ENCODE measurements at regions not wholly inside any gene's neighbourhood (a gene's known extent, or its start where the extent isn't known, plus 50 kb on each side); places are given as distances from the start of the nearest gene placed in this dataset.
"Not testable (repeated sequence)": the region's sequence is repeated elsewhere in the genome, so short reads cannot be mapped to it uniquely, and the experiment has no call there.

DNA sequence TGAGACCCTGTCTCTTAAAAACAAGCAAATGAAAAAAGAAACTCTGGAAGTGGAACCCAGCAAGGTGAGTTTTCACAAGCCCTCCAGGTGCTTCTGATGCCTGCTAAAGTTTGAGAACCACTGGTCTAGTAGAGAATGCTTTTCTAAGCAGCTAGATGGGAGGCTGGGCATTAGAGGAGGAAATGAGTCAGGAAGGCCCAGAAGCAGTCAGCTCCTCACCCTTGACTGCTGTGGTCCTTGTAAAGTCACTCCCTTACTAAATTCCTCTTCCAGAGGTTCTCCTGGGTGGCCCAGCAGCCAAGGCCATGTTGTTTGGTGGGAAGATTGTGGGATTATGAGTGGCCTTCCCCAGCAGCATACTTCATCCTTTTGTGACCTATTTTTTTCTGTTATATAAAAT lies 52.0 kb upstream of the FYN start:
- no peak for DNase-seq (ENCODE audit: low read depth)

DNA sequence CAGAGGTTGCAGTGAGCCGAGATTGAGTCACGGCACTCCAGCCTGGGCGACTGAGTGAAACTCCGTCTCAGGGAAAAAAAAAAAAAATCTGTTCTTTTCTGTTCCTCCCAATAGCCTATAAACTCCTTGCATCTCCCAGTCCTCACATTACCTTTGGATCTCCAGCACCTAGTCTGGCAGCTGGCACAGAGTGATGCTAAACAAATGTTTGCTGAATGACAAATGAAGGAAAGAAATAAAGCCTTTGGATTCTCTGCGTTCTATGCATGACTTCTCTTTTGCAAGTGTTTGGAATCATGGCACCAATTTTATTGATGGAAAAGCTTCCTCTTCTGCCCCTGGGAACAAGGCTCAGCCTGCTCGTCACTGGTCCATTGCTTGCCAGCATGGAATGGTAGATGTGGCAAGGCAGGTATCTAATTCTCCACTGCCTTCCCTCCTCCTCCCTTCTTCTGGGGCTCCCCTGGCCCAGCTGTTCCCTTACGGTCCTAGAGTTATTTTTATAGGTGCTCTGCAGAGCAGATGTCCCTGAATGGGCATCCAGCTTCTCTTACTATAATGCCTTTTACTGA lies 53.6 kb upstream of the FYN start:
- no peak for DNase-seq (ENCODE audit: low read depth)

DNA sequence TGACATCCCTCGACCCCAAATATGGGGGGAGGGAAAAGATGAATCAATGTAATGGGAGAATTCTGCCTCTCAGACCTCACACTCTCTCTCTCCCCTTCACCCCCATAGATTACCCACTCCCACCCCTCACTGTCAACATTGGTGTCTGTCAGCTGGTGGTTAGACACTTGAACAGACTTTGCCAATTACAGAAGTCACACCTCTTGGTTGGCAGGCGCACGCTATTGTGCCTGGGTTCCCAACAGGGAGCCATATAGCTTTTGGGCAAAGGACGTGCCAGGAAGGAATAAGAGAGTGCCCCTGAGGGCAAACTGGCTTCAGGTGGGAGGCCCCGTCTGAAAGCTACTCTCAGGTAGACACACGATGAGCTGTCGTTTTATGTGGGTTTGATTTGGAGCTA lies 54.1 kb upstream of the FYN start:
- no peak for DNase-seq (ENCODE audit: low read depth)

DNA sequence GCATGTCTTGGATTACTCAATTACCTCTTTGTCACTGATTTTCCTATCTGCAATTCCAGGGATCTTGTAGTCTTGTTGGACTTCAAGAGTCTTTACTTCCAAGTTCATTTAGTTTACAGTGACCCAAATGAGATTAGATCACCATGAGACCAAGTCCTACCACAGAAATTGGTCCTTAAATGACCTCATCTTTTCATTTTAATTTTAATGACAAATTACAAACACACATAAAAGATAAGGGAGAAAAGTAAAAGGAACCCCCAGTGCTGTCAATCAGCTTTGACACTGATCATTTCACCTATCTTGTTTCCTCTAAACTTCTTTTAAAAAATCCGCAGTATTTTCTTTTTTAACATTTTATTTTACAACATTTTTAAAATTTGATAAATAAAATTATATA lies 54.9 kb upstream of the FYN start:
- DNase-seq (ENCODE audit: low read depth), result no peak

DNA sequence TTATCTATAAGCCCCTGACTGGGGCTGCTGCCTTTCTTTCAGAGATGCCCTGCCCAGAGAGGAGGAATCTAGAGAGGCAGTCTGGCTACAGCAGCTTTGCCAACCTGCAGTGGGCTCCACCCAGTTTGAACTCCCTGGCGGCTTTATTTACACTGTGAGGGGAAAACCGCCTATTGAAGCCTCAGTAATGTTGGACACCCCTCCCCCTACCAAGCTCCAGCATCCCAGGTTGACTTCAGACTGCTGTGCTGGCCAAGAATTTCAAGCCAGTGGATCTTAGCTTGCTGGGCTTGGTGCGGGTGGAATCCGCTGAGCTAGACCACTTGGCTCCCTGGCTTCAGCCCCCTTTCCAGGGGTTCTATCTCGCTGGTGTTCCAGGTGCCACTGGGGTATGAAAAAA lies 61.4 kb upstream of the FYN start:
- DNase-seq (ENCODE audit: low read depth), result not testable (repeated sequence)

DNA sequence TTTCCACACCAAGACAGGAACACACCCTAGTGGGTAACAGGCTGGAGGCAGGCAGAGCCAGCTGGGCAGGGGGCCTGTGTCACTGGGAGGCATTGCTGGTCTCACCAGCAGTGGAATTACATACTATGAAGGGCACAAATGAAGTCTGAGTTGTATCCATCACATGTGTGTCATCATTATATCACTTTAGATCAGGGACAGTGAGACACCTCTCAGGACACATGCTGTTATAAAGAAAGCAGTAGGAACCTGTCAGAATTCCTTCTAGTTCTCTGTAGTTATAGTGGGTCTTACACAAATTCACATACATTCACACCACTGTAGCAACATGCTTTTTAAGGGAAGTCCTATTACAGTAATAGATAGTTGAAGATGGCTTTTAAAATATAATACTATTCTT lies 63.5 kb upstream of the FYN start:
- no peak for DNase-seq (ENCODE audit: low read depth)

DNA sequence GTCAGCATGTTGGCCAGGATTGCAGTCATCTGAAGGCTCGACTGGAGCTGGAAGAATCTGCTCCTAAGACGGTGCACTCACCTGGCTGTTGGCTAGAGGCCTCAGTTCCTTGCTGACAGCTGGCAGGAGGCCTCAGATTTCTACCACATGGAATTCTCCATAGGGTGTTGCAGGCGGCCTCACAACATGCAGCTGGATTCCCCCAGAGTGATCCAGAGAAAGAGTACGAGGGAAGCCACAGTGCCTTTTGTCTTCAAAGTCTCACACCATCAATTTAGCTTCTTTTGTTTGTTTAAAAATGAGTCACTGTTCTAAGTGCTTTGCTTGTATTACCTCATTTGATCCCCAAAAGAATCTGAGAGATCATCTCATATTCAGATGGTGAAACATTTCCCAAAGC lies 65.5 kb upstream of the FYN start:
- DNase-seq (ENCODE audit: low read depth), result no peak

DNA sequence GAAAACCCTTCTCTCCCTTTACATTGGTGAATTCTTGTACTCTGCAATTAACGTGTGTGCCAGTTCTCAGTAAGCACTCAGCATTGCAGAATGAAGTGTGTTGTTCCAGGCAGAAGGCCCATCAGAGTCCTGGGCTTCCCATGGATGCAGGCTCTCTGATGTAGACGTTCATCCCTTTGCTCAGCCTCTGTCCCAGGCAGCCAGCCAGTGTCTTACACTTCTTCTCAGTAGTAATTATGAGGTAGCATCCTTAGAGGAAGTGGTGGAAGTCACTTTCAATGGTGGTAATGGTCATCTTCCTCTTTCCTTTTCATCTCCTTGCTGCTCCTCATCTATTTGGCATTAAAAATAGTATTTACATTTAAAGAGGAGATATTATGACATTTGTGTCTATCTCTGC lies 66.7 kb upstream of the FYN start:
- DNase-seq (ENCODE audit: low read depth), result no peak

DNA sequence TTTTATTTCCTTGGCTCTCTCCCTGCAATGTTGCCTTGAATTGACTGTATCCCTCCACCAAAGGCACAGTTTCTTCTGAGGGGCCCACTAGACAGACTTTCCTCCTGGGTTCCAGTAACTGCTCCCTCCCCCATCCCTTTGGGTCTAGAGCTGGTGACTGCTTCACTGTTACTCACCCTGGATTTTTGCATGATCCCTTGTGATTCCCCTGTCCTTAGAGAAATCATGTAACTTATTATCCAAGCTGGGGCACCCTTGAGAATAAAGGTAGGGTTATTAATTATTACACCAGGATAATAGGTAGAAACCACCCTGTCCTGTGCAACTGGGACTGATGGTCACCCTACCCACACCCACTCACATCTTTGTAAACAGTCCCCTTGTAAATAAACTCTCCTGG lies 67.5 kb upstream of the FYN start:
- no peak for DNase-seq (ENCODE audit: low read depth)

DNA sequence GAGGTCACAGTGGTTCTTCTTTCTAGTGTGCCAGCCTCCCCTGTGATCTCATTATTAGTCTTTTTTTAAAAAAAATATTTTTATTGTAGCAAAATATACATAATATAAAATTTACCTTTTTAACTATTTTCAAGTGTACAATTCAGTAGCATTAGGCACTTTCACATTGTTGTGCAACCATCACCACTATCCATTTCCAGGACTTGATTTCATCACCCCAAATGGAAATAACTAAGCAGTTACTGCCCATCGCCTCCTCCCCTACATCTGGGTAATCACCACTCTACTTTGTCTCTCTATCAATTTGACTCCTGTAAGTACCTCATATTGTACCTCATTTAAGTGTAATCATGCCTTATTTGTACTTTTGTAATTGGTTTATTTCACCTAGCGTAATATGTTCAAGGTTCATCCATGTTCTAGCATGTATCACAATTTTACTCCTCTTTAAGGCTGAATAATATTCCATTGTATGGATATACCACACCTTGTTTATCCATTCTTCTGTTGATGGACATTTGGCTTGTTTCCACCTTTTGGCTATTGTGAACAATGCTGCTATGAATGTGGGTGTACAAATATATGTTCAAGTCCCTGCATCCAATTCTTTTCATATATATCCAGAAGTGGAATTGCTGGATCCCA lies 68.6 kb upstream of the FYN start:
- no peak for DNase-seq (ENCODE audit: low read depth)

DNA sequence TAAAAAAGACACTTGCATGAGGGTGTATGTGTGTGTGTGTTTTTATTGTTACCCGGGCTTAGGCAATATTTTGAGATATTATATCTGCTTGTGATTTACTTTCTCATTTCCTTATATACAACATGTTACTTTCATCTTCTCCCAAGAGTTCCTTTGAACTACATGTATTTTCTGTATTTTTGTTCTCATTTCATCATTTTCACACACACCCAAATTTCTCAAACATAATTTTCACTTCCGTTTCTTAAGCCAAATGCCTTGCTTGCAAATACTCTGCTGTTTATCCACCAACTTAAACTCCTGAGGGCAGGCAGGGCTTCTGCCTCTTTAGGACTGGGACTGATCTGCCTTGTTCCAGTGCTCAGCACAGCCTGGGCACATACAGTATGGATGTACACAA lies 69.3 kb upstream of the FYN start:
- DNase-seq (ENCODE audit: low read depth), result no peak

DNA sequence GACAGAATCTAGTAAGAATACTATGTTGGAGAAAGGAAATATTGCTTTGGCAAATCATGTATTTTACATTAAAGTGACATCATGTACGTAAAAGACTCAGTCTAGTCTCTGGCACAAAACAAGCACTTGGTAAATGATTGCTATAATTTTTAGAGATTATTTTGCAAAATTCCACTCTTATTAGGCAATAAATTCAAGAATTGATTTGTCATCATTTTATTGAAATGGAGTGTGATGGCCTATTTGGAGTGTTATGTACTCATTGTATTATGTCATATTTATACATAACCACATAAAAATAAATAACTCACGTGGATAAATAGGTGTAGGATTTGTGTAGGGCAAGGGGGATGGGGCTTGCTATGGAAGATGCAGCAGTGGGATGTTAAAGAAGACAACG lies 70.0 kb upstream of the FYN start:
- no peak for DNase-seq (ENCODE audit: low read depth)

DNA sequence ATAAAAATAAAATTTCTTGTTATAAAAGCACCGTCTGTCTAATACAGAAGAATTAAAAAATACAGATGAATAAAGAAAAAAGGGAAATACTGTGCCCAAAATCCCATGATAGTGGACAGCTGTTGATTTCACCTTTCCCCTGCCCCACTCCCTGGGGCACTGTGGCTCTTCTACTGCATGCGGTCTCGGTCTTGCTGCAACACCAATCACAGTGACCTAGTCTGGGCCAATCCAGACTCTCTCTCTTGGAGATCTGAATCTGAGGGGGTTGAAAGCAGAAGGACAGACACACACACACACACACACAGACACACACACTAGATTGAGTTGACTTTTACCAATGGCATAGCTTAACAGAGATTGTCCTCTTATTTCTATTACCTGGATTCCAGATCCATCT lies 70.5 kb upstream of the FYN start:
- no peak for DNase-seq (ENCODE audit: low read depth)

DNA sequence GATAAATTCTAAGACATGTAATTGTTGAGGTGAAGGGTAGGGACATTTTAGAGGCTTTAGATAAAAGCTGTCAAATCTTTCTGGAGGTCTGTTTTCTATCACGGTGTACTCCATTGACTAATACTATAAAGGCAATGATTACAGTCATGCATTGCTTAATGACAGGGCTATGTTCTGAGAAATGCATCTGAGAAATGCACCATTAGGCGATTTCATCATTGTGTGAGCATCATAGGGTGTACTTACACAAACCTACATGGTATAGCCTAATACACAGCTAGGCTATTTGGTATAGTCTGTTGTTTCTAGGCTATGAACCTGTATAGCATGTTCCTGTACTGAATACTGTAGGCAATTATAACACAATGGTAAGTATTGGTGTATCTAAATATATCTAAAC lies 71.3 kb upstream of the FYN start:
- DNase-seq (ENCODE audit: low read depth), result no peak

DNA sequence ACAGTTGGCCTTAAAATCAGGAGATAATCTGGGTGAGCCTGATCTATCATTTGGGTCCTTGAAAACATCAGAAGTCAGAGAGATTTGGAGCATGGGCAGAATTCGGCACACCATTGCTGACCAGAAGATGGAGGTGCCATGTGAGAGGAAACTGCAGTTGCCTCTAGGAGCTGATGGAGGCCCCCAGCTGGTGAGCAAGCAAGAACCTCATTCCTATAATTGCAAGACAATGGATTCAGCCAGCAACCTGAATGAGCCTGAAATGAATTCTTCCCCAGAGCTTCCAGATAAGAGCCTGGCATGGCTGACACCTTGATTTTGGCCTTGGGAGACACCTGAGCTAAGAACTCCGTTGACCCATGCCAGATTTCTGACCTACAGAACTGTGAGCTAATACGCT lies 76.3 kb upstream of the FYN start:
- DNase-seq (ENCODE audit: low read depth), result no peak

DNA sequence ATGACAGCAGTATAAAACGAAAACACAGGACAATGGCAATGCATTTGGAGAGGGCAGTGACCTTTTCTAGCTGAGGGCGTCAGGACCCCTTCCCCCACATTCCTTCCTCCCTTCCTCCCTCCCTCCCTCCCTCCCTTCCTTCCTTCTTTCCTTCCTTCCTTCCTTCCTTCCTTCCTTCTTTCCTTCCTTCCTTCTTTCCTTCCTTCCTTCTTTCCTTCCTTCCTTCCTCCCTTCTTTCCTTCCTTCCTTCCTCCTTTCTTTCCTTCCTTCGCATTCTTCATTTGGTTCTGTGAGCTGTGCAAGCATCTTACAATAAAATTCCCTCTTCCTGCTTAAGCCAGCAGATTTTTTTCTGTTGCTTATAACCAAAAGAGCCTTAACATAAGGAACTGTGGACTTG lies 76.7 kb upstream of the FYN start:
- DNase-seq (ENCODE audit: low read depth), result not testable (repeated sequence)

DNA sequence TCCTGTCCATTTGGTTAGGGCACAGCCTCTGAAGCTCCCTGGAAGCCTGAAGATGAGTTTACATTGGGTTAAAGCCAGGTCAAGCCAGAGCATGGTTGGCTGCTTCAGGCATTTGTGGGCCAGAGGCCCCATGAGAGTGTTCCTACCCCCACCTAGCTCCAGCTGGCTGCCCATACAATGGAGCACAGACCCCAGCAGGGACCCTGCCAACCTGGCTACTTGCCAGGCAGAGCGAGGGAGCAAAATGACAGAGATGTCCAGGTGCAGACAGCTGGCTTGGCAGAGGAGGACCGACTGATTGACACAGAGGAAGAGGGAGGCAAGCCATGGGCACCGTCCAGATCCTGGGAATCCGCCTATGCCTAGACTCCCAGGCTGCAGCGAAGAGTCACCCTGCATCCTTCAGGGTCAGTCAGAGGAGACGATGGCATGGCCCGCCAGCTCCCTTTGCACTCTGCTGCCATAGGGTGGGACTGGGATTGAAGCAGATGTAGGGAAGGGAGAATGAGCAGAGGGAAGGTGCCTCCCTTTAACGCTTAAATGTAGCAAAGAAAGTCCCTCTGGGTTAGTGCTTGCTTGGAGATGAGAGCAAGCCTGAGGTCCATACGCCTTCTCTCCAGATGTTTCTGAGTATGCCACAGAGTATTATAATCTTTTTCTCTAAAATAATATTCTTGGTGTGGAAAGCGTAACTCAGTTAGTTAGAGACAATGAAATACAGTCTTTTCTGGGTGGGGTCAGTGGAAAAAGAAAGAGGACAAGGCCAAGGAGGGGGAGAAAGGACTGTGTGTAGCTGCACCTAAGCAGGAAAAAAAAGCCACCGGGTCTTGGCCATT lies 77.6 kb upstream of the FYN start:
- DNase-seq (ENCODE audit: low read depth), result no peak

DNA sequence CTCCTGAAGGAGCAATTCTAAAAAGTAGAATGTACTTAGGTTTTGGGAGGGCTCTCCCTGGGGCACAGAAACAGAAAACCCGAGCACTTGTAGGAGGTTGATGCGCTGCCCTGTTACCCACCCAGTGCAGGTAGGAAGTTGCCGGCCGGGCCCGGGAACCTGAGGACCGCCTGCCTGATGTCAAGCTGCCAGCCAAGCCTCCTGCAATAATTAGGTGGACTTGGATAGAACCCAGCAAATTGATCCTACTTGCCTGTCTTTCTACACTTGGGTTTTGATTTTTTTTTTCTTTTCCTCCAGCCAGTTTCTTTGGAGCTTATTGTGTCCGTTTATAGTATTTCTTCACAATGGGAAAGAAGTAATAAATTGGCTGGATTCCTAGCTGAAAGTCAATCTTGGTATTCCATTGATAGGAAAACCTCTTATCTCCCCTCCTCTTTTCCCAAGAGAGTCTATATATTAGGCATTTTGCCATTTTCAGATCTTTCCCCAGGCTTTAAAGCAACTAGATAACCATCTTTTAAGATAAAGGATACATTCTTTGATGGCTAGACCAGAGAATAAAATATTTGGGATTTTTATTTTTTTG lies 78.3 kb upstream of the FYN start:
- DNase-seq (ENCODE audit: low read depth), result no peak

DNA sequence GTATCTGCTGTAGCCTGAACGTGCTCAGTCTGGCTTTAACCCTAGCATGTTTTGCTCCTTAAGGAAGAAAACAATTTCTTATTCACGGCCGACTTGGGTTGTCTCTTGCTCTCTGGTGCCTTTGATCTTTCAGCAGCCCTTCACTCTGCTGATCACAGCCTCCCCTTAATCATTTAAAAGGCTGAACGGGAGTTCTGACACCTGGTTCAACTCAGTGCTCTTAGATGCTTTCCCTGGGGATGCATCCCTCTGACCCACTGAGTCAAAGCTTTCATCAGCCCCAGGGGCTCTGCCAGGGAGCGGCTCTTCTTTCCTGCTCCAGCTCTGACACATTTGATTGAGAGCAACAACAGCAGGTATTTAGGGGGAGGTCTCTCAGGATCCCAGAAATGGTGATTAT lies 79.0 kb upstream of the FYN start:
- no peak for DNase-seq (ENCODE audit: low read depth)

DNA sequence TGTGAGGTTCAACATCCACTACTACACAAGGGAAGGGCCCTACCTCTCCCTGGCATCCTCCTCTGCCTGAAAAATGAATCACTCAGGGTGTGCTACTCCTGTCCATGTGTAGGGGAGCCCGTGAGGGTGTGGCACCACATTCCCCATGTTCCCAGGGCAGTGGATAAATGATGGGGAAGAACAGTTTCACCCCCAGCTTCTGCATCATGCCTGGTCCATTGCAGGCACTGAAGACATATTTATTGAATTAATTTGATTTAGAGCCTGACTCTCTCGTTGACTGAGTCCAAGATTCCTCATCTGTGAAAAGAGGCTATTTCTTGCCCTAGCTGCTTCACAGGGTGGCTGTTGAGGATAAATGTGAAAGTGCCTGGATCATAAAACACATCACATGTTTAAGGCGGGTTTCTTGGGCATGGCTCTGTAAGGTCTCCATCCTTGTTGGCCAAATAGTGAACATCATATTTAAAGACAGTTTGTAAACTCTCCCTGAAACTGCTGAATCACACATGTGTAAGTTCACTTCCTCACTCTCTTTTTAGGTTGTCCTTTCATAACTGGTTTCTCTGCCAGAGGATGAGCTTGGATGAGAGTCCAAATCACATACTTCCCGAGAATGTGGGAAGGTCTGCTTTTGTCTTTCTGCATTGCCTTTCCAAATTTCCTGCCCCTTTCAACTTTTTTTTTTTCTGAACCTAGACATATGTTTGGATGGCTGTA lies 79.7 kb upstream of the FYN start:
- no peak for DNase-seq (ENCODE audit: low read depth)

DNA sequence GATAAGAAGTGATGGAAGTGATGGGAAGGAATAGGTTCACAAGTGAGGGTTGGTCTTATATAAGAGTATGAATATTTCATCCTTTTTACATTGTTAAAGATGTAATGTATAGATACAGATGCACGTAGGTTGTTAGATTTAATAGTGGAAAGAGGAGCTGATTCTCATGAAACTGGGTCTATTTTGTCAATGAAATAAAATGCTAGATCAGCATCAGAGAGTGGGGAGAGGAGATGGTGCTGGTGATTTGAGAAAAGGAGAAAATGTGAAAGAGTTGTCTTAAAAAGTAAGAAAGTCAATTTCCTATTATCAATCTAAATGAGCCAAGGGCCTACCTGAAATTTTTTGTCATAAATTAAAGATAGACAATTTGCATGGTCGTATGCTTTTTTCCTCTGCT lies 82.8 kb upstream of the FYN start:
- DNase-seq (ENCODE audit: low read depth), result no peak

DNA sequence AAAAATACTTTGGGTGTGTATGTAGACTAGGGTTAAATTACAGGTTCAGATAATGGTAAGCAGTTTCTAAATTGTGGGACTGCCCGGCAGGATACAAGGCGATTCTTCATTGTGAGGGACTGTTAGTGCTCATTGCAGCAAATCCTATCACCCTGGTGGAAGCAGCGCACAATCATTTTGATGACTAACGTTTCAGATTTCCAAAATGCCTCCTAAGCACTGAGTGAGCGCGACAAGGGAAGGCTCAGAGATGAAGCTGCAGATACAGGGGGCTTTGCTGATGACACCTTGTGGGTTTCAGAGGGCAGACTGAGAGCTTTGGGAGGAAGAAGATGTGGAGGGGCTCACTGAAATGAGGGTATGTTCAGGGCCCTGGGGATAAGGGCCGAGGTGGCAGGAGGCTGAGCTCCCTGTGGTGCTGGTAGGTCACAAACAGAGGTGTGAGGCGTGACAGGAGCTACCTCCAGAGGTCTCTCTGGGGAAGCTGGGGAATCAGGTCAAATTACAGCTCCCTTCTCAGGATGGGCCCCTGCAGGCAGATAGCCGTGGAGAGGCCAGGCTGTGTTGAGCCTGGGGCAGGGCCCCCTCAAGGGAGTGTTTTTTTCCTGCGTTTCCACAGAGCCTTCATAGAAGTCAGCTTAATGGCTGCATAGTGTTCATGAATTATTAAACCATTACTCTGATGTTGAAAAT lies 84.5 kb upstream of the FYN start:
- no peak for DNase-seq (ENCODE audit: low read depth)
